CD4-positive, alpha-beta T cell (primary cell): ENCODE measurements at regions not wholly inside any gene's neighbourhood (a gene's known extent, or its start where the extent isn't known, plus 50 kb on each side); places are given as distances from the start of the nearest gene placed in this dataset.
A peak's percentile ranks its signal among the peaks of the same experiment; 100 is the strongest.

Experiments
- ATAC-seq: fragments of 200-7000 bp; cut with Tn5 transposase; one replicate; pipeline ENCODE4 v1.10.0; 2022; ENCODE audit warnings: mild to moderate bottlenecking; ENCODE audit not compliant: poor library complexity
- CTCF ChIA-PET: fragments of 350-600 bp; sonication (Branson Sonifier 250); formaldehyde crosslinking; loops from one replicate; lab custom pipeline; 2021; ENCODE audit warnings: antibody characterized with exemption, inconsistent platforms; lab: Charles Lee
- POLR2A ChIA-PET: fragments of 350-600 bp; sonication (Branson Sonifier 250); formaldehyde crosslinking; loops from one replicate; lab custom pipeline; 2021; ENCODE audit warnings: antibody characterized with exemption, inconsistent platforms; lab: Charles Lee
- DNase-seq, 14 experiments: peaks; one replicate each; pipeline ENCODE4 v3.0.0-alpha.2; 2013 to 2020; ENCODE audit warnings: mixed read lengths in 2 of 14
- H3K27ac ChIP-seq, 2 donors: one replicate each; pipeline versions ENCODE4 v1.5.1 to v1.7.0; 2013; ENCODE audit warnings: low read length in 2 of 2, low read depth in 1 of 2, mild to moderate bottlenecking in 1 of 2
- H3K27me3 ChIP-seq, 2 experiments: 1 replicate in 1 of 2; 2 replicates in 1 of 2; pipeline versions ENCODE4 v1.6.1 to v1.7.0; 2013; ENCODE audit warnings: low read length in 2 of 2, control low read depth in 1 of 2, mild to moderate bottlenecking in 1 of 2, moderate library complexity in 1 of 2; ENCODE audit not compliant: insufficient read depth in 2 of 2, control insufficient read depth in 1 of 2
- H3K36me3 ChIP-seq: one replicate; pipeline ENCODE4 v1.6.1; 2013; ENCODE audit warnings: low read length, control low read depth; ENCODE audit not compliant: insufficient read depth
- H3K4me1 ChIP-seq: one replicate; pipeline ENCODE4 v1.6.1; 2013; ENCODE audit warnings: low read length, control low read depth; ENCODE audit not compliant: insufficient read depth
- H3K4me3 ChIP-seq: one replicate; pipeline ENCODE4 v1.5.1; 2013; ENCODE audit warnings: mild to moderate bottlenecking, low read length, moderate library complexity
- H3K9me3 ChIP-seq, 2 experiments: 1 replicate in 1 of 2; 2 replicates in 1 of 2; pipeline versions ENCODE4 v1.6.1 to v1.7.0; 2013; ENCODE audit warnings: low read length in 2 of 2, mild to moderate bottlenecking in 2 of 2, control low read depth in 1 of 2, moderate library complexity in 1 of 2; ENCODE audit not compliant: control insufficient read depth in 1 of 2, insufficient read depth in 1 of 2
- H3K27ac Mint-ChIP-seq: one replicate; pipeline ENCODE4 v1.8.0; 2020; ENCODE audit warnings: mixed read lengths
- H3K27me3 Mint-ChIP-seq: one replicate; pipeline ENCODE4 v1.8.0; 2021; ENCODE audit warnings: mixed read lengths
- H3K36me3 Mint-ChIP-seq: one replicate; pipeline ENCODE4 v1.8.0; 2021; ENCODE audit warnings: low read depth, mixed read lengths
- H3K4me1 Mint-ChIP-seq: one replicate; pipeline ENCODE4 v1.8.0; 2021; ENCODE audit warnings: low read depth, mixed read lengths
- H3K4me3 Mint-ChIP-seq: one replicate; pipeline ENCODE4 v1.8.0; 2020; ENCODE audit warnings: mild to moderate bottlenecking, mixed read lengths
- H3K9me3 Mint-ChIP-seq: one replicate; pipeline ENCODE4 v1.8.0; 2020; ENCODE audit warnings: mixed read lengths
- CTCF ChIP-seq: fragments of 200-600 bp; IDR thresholded peaks from one replicate; pipeline ENCODE4 v1.8.0; 2022; ENCODE audit warnings: antibody characterized with exemption, mild to moderate bottlenecking
- intact Hi-C, 2 experiments: fragments of 100-400 bp; cut with DNase I in 1 of 2; cut with micrococcal nuclease in 1 of 2; formaldehyde crosslinking; loops; one replicate each; pipeline versions ENCODE4 v1.15.1 to v1.9.0; 2023 to 2025; cut with DNase I, micrococcal nuclease

DNA sequence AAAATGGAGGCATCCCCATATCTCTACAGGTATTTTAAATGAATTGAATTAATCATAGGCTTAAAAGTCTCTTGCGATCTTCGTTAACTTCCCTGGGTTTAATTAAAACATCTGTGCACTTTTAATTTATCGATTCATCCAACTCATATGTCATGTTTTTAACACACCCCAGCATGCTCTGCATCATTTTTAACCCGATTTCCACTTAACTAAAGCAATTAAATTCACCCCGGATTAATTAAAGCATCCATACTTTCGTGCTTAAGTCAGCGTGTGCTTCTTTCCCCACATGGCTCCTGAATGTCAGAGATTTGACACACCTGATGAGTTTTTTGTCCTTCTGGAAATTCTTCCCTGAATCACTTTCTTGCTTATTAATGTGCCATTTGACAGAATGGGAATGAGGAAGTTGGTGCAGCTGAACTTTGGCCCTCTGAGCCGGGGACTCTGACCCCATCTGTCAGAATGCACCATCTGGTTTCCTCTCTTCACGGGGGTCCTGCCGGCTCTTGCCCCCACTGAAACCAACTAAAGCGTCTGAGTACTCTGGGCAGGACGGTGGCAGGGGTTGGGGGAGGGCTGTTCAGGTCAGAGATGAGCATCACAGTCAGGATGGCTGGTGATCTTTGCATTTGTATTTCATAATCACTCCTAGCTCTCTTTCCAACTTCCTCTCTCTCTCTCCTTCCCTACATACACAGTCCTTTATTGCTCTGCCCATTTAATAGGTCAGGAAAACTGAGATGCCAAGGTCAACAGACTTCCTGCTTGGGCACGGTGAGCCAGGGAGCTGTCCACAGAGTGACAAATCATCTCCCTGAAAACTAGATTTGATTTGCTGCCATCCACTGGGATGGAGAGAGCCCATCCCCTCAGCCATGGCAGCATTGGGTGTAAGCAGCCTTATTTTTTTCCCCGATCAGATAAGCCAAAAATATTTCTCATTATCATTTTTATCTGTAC, 180.3 kb upstream of the WWC1 start:
- H3K4me3 ChIP-seq, result no peak overlapping the region
- TF ChIP-seq CTCF, result no peak
- peaks cover 0 to 2% of the 10 kb centered on the region in 2 experiments for H3K27me3 ChIP-seq
- no peaks in the 10 kb centered on the region for H3K4me1 ChIP-seq
- no peak for ATAC-seq
- Mint-ChIP-seq H3K9me3 (no peaks in the 10 kb centered on the region), H3K36me3 (no peaks in the 10 kb centered on the region), H3K27me3 (peaks cover 16% of the 10 kb centered on the region), H3K4me3 (no peak overlapping the region), H3K27ac (no peak overlapping the region), H3K4me1 (no peaks in the 10 kb centered on the region)
- H3K27ac ChIP-seq, result no peak overlapping the region
- ChIA-PET POLR2A (no interaction called here), CTCF (no interaction called here)
- intact Hi-C loops, result loop anchor here in 1 of 2 experiments (5.0 kb wide), 1 partner anchor 111 kb away; no protein-coding TSS in a partner anchor
- H3K36me3 ChIP-seq, result no peaks in the 10 kb centered on the region
- no peaks in the 10 kb centered on the region for H3K9me3 ChIP-seq
- DNase-seq, result no peak

DNA sequence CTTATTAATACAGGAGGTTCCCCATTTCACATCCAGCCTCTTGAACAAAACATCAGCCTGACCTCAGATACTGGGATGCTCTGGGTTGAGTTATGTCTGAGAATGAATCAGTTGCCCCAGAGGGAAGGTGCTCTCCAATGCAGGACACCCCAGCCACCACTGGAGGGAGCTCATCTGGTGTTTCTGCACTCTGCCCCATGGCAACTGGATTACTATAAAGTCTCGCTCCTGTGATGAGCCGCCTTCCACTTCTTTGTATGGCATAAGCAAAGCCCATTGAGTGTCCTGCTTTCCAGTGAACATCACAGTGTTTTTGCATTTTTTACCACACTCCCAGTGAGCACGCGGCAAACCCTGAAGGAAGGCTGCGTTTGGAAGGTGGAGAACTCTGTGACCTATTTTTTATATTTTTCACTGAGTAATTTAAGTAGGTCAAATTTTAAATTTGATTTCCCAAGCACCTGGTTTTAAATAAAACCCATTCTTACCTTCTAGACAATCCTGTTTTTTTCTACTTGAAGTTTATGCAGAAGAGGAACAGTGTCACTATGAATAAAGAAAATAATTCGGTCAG, 176.9 kb upstream of the WWC1 start:
- Histone ChIP-seq H3K4me3 (no peak overlapping the region), H3K27me3 (peaks cover 0 to 2% of the 10 kb centered on the region in 2 experiments), H3K36me3 (no peaks in the 10 kb centered on the region), H3K4me1 (no peaks in the 10 kb centered on the region), H3K9me3 (no peaks in the 10 kb centered on the region), H3K27ac (no peak overlapping the region)
- Mint-ChIP-seq H3K27me3 (peaks cover 11% of the 10 kb centered on the region), H3K36me3 (no peaks in the 10 kb centered on the region), H3K9me3 (no peaks in the 10 kb centered on the region), H3K4me1 (no peaks in the 10 kb centered on the region), H3K27ac (no peak overlapping the region), H3K4me3 (no peak overlapping the region)
- TF ChIP-seq CTCF, result peak; percentile 19
- CTCF ChIA-PET, result interaction anchor here (0.6 kb wide), 1 partner anchor 105 kb away, joined by 4 read pairs; no protein-coding TSS in a partner anchor
- peak in 7 of 14 experiments; percentile 3 to 56 (median 17) for DNase-seq
- no peak for ATAC-seq
- intact Hi-C loops, result loop anchor here in 1 of 2 experiments (5.0 kb wide), 1 partner anchor 108 kb away; no protein-coding TSS in a partner anchor
- POLR2A ChIA-PET, result no interaction called here

GRCh38 chr5:168117469-168117868, 174.0 kb upstream of the WWC1 start:
- Mint-ChIP-seq H3K36me3 (no peaks in the 10 kb centered on the region), H3K4me1 (no peaks in the 10 kb centered on the region), H3K27ac (no peak overlapping the region), H3K9me3 (no peaks in the 10 kb centered on the region), H3K4me3 (no peak overlapping the region), H3K27me3 (no peaks in the 10 kb centered on the region)
- no peak for TF ChIP-seq CTCF
- POLR2A ChIA-PET, result no interaction called here
- H3K27me3 ChIP-seq, result no peaks in the 10 kb centered on the region
- no peaks in the 10 kb centered on the region for H3K9me3 ChIP-seq
- DNase-seq (no peak), ATAC-seq (no peak)
- CTCF ChIA-PET, result no interaction called here
- H3K27ac ChIP-seq, result no peak overlapping the region
- H3K4me1 ChIP-seq, result no peaks in the 10 kb centered on the region
- intact Hi-C loops, result no loop called here
- no peak overlapping the region for H3K4me3 ChIP-seq
- no peaks in the 10 kb centered on the region for H3K36me3 ChIP-seq
